ENCODE measurements at regions not wholly inside any gene's neighbourhood (a gene's known extent, or its start where the extent isn't known, plus 50 kb on each side); places are given as distances from the start of the nearest gene placed in this dataset.

DNA sequence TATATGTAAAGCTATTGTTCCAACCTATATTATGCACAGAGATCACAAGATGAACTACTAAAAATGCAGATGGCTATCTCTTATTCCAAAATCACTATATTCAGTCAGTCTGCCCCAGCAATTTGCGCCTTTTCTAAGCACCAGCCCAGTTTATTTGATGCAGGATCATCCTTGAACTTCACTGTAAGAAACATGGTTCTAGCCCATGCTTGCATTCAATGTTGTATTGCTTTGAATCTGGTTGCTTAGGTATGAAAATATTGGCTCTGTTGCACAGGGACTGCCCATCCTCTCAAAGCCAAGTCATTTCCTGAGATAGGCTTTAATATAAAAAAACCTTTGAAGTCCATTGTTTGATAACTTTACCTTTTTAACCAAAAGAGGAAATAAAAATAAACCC, 170.5 kb upstream of the LRIG1 start:
- TF ChIP-seq GATA2 (IDR thresholded peaks at IDR 0.05; ENCODE audit: insufficient read depth, insufficient read length, low read depth, low read length) = no peak
- TF ChIP-seq FOS (IDR thresholded peaks at IDR 0.05; ENCODE audit: borderline replicate concordance, insufficient read depth, low read length) = no peak
- no peak for TF ChIP-seq POLR2AphosphoS5 (IDR thresholded peaks at IDR 0.05; ENCODE audit: insufficient read depth, low read depth, low read length)
- TF ChIP-seq JUN (IDR thresholded peaks at IDR 0.05; ENCODE audit: borderline replicate concordance, insufficient read depth, insufficient read length, low read depth) = no peak
- TF ChIP-seq MYC (IDR thresholded peaks at IDR 0.05; ENCODE audit: low read depth, low read length) = no peak
- TF ChIP-seq EZH2 (IDR thresholded peaks at IDR 0.05; ENCODE audit: borderline replicate concordance, low read depth, low read length, severe bottlenecking) = no peak
- Histone ChIP-seq H3K4me1 (ENCODE audit: control insufficient read depth, extremely low read depth, insufficient read depth, low read length) (no peaks in the 10 kb centered on the region), H3K36me3 (ENCODE audit: control insufficient read depth in 2 of 2, extremely low read depth in 1 of 2, insufficient read depth in 2 of 2, low read length in 2 of 2) (no peaks in the 10 kb centered on the region), H3K9ac (replicated peaks; ENCODE audit: extremely low read depth, insufficient read depth, low read length) (no peak overlapping the region), H4K20me1 (replicated peaks; ENCODE audit: control insufficient read depth, extremely low read depth, insufficient read depth, low read length) (no peaks in the 10 kb centered on the region), H3K4me3 (replicated peaks in 1 of 3; ENCODE audit: insufficient read depth in 1 of 3, low read depth in 1 of 3, low read length in 3 of 3) (no peak overlapping the region), H3K79me2 (ENCODE audit: control insufficient read depth, insufficient read depth, low read length) (no peaks in the 10 kb centered on the region), H3K9me3 (replicated peaks; ENCODE audit: control insufficient read depth, insufficient read depth, low read length) (no peaks in the 10 kb centered on the region), H3K27ac (ENCODE audit: insufficient read depth, low read depth, low read length) (no peak overlapping the region), H3K4me2 (ENCODE audit: insufficient read depth, low read length) (no peak overlapping the region), H2AFZ (ENCODE audit: low read depth, low read length) (no peak overlapping the region), H3K9me1 (replicated peaks; ENCODE audit: control insufficient read depth, extremely low read depth, insufficient read depth, low read length) (no peaks in the 10 kb centered on the region), H3K27me3 (ENCODE audit: control insufficient read depth in 2 of 2, insufficient read depth in 2 of 2, low read length in 2 of 2) (no peaks in the 10 kb centered on the region)
- intact Hi-C loops (cut with micrococcal nuclease) = no loop called here
- ChIA-PET CTCF (no interaction called here), POLR2A (no interaction called here)
- BruUV-seq (replicated peaks) = no TSS peak
- peak; percentile 16 for DNase-seq (ENCODE audit: low read depth, low spot score)
- dilution Hi-C loops (cut with MboI; ENCODE audit: extremely low pct_ligation_motif_present, low sequenced_read_pairs) = no loop called here
- no peak for FAIRE-seq

DNA sequence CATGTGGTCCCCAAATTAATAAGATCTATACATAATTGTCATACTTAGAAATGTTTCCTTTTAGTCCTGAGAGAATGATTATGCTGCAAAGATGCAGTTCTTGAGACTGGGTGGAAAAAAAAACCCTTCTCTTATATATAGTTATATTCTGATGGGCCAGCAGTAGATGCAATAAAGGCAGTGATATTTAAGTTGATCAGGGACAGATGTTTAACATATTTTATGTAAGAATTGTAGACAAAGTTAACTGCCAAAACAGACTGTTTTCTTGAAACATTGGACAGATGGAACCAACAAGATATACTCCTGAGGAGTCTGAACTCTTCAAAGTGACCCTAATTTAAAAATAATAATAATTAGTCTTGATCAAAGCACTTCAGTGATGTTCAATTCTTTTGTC, 172.0 kb upstream of the LRIG1 start:
- intact Hi-C loops (cut with micrococcal nuclease) (no loop called here), dilution Hi-C loops (cut with MboI; ENCODE audit: extremely low pct_ligation_motif_present, low sequenced_read_pairs) (no loop called here)
- TF ChIP-seq EZH2 (IDR thresholded peaks at IDR 0.05; ENCODE audit: borderline replicate concordance, low read depth, low read length, severe bottlenecking) = no peak
- no peak for TF ChIP-seq POLR2AphosphoS5 (IDR thresholded peaks at IDR 0.05; ENCODE audit: insufficient read depth, low read depth, low read length)
- TF ChIP-seq GATA2 (IDR thresholded peaks at IDR 0.05; ENCODE audit: insufficient read depth, insufficient read length, low read depth, low read length) = no peak
- TF ChIP-seq MYC (IDR thresholded peaks at IDR 0.05; ENCODE audit: low read depth, low read length) = no peak
- no peak for TF ChIP-seq FOS (IDR thresholded peaks at IDR 0.05; ENCODE audit: borderline replicate concordance, insufficient read depth, low read length)
- TF ChIP-seq JUN (IDR thresholded peaks at IDR 0.05; ENCODE audit: borderline replicate concordance, insufficient read depth, insufficient read length, low read depth) = no peak
- TF ChIP-seq, protein P1, sequence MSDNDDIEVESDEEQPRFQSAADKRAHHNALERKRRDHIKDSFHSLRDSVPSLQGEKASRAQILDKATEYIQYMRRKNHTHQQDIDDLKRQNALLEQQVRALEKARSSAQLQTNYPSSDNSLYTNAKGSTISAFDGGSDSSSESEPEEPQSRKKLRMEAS (IDR thresholded peaks at IDR 0.05; ENCODE audit: insufficient read depth, insufficient read length) = no peak
- TF ChIP-seq, protein P2, sequence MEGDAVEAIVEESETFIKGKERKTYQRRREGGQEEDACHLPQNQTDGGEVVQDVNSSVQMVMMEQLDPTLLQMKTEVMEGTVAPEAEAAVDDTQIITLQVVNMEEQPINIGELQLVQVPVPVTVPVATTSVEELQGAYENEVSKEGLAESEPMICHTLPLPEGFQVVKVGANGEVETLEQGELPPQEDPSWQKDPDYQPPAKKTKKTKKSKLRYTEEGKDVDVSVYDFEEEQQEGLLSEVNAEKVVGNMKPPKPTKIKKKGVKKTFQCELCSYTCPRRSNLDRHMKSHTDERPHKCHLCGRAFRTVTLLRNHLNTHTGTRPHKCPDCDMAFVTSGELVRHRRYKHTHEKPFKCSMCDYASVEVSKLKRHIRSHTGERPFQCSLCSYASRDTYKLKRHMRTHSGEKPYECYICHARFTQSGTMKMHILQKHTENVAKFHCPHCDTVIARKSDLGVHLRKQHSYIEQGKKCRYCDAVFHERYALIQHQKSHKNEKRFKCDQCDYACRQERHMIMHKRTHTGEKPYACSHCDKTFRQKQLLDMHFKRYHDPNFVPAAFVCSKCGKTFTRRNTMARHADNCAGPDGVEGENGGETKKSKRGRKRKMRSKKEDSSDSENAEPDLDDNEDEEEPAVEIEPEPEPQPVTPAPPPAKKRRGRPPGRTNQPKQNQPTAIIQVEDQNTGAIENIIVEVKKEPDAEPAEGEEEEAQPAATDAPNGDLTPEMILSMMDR (IDR thresholded peaks at IDR 0.05; ENCODE audit: extremely low read depth in 1 of 2, insufficient read depth in 1 of 2, low read depth in 1 of 2, low read length in 2 of 2) = no peak
- no peak for TF ChIP-seq POLR2A (IDR thresholded peaks at IDR 0.05; ENCODE audit: low read depth, low read length)
- Histone ChIP-seq H3K79me2 (ENCODE audit: control insufficient read depth, insufficient read depth, low read length) (no peaks in the 10 kb centered on the region), H3K9me3 (replicated peaks; ENCODE audit: control insufficient read depth, insufficient read depth, low read length) (no peaks in the 10 kb centered on the region), H2AFZ (ENCODE audit: low read depth, low read length) (no peak overlapping the region), H4K20me1 (replicated peaks; ENCODE audit: control insufficient read depth, extremely low read depth, insufficient read depth, low read length) (no peaks in the 10 kb centered on the region), H3K9ac (replicated peaks; ENCODE audit: extremely low read depth, insufficient read depth, low read length) (no peak overlapping the region), H3K27me3 (ENCODE audit: control insufficient read depth in 2 of 2, insufficient read depth in 2 of 2, low read length in 2 of 2) (peaks cover 0 to 2% of the 10 kb centered on the region in 2 experiments), H3K4me3 (replicated peaks in 1 of 3; ENCODE audit: insufficient read depth in 1 of 3, low read depth in 1 of 3, low read length in 3 of 3) (no peak overlapping the region), H3K9me1 (replicated peaks; ENCODE audit: control insufficient read depth, extremely low read depth, insufficient read depth, low read length) (no peaks in the 10 kb centered on the region), H3K4me1 (ENCODE audit: control insufficient read depth, extremely low read depth, insufficient read depth, low read length) (no peaks in the 10 kb centered on the region), H3K4me2 (ENCODE audit: insufficient read depth, low read length) (no peak overlapping the region), H3K36me3 (ENCODE audit: control insufficient read depth in 2 of 2, extremely low read depth in 1 of 2, insufficient read depth in 2 of 2, low read length in 2 of 2) (no peaks in the 10 kb centered on the region), H3K27ac (ENCODE audit: insufficient read depth, low read depth, low read length) (no peak overlapping the region)
- FAIRE-seq (no peak), DNase-seq (ENCODE audit: low read depth, low spot score) (no peak)
- ChIA-PET POLR2A (no interaction called here), CTCF (no interaction called here)
- BruUV-seq (replicated peaks) = no TSS peak

Measured in endothelial cell of umbilical vein (primary cell).